NOMO-1 (cell line): ENCODE measurements at regions not wholly inside any gene's neighbourhood (a gene's known extent, or its start where the extent isn't known, plus 50 kb on each side); places are given as distances from the start of the nearest gene placed in this dataset.

Experiments used
- DNase-seq, 2 experiments: peaks; one replicate each; lab custom pipeline; 2025; ENCODE audit not compliant: unreplicated experiment in 2 of 2; lab: John Stamatoyannopoulos, UW

DNA sequence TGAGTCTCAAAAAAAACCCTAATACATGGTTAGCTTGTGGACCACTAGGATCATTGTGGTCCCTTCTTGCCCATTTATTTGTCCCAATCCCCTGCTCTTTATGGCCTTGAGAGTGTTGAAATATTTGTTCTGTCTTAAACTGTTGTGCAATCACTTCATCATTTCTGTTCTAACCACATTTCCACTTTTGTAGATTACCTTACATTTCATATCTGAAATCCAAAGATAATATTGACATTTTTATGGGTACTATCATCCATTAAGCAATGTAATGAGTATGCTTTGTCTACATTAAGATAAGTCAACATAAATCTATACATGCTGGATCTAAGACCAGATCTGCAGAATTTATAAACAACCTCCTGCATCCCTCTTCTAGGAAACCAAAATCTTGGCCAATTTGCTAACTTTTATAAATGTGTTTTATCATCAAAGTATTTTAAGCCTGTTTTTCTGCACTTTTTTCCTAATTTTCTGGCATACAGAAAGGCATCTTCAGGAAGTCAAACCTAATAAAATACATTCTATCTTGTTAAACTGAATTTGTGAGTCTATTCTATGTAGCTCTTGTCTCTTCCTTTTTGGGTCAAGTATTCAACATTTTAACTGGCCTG lies 359.4 kb upstream of the CELF2 start:
- peak; percentile 62 to 85 for DNase-seq

DNA sequence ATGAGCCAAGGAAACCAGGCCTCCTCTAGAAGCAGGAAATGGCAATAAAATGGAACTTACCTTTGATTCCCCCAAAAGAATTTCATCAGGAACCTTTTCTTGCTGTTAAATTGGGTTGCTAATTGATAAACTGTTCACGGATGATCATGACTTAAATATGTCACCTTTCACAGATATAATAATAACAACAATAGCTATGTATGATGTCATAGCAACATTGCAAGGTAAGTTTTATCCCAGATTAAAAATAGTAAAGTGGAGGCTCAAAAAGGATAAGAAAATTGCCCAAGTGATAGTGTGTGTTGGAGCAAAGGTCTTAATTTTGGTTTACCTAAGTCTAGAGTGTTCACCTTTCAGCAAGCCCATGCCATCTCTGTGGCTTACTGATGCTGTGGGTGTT lies 357.6 kb upstream of the CELF2 start:
- no peak for DNase-seq

DNA sequence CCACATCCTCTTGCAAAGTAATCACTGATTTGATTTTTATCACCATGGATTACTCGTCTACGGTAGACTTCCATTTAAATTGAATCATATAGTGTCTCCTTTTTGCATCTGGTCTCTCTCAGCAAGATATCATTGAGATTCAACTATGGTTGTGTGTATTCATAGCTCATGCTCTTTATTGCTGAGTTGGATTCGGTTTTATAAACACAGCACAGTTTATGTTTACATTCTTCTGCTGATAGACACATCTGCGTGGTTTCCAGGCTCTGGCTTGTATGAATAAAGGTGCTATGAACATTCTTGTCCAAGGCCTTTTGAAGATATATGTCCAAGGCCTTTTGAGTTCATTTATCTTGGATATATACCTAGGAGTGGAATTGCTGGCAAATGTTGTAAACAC lies 356.5 kb upstream of the CELF2 start:
- no peak for DNase-seq

DNA sequence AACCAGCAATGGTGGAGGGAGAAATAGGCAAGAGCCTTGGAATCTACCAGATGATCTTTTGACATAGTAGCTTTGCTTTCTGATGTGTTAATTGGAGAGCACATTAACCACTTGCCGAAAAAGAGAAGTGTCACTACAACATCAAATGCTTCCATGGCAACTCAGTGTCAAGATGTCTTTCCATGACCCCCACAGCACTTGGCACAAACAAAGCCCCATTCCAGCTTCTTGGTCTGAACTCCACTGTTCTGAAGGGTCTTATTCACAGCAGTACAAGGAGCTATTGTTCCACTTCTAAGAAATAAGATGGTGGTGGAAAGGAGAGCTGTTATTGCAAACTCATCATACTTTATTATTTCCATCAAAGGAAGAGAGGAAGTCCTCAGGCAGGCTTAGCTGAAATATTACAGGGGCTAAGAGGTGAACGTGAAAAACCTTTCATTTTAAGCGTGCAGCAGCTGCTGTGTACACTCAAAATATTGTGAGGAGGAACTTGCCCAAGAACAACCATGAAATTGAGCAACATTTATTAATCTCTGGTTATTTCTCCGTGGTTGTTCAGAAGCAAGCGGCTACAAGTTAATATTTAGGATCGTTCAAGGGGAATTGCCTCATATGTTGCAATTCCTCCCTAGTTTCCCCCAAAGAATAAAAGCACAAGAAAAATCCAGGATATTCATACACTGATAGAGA lies 354.8 kb upstream of the CELF2 start:
- DNase-seq = peak; percentile 61 to 93

DNA sequence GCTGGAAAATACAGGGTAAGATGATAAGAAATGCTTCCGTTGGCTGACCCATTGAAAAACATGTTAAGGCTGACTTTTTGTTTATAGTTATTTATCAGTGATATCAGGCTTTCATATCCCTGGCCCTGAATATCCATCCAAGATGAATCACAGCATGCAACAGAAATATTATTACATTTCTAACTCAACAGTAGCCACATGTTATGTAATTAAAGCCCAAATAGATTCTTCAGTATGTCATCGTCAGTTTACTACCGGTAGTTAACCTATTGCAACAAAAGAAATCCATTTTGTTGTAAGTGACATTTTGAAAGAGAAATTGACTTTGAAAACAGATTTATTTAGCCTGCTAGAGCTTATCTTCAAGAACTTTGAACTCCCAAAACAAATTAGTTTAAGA lies 354.1 kb upstream of the CELF2 start:
- DNase-seq = peak in 1 of 2 experiments; percentile 49

DNA sequence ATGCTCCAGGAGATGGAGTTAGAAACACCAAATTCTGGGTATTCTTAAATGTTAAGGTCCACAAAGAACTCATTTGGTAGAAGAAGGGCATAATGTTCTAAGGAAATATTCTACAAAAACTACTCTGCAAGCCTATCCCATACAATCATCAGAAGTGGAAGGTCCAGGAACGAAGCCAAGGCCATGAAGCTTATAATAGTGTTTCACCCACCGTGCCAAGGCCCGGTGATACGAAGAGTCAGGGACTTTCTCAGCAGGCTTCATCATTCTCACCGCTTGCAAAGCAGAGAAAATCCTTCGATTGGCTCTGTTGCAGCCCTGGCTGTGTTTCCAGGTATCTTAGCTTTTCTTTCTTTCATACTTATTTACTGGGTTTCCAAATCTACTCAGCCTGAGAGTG lies 351.9 kb upstream of the CELF2 start:
- no peak for DNase-seq

DNA sequence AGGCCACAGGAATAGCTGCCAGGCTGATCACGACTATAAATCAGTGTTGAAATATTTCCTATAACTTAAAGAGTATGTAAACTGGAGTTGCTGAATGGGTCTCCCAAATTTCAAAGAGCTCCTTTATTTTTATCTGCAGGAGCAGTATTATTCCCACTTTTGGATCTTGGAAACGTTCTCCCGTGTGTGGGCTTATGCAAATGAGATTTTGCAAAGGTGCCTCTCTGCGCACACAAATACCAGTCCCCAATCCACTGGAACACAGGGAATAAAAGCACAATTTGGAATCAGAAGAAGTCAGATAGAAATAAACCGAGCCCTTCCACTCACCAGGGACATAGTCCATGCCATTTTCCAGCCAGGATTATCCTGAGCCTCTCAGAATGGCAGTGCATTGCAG lies 350.2 kb upstream of the CELF2 start:
- DNase-seq = no peak

DNA sequence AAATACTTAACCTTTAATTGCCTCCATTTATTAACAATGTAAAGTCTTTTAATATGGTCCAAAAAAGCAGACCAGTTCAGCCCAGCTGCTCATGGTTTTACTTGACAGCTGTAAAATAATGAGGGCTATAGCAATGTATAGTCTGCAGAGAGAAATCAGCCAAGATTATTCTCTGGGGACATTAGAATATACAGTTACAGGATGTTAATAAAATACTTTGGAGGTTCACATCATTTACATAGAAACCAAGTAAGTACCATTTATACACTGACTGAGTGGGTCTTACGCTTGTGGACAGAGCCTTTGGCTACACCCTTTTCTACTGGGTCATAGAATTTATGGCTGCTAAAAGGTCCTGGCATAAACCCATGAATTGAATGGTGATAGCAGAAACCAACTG lies 340.7 kb upstream of the CELF2 start:
- no peak for DNase-seq

DNA sequence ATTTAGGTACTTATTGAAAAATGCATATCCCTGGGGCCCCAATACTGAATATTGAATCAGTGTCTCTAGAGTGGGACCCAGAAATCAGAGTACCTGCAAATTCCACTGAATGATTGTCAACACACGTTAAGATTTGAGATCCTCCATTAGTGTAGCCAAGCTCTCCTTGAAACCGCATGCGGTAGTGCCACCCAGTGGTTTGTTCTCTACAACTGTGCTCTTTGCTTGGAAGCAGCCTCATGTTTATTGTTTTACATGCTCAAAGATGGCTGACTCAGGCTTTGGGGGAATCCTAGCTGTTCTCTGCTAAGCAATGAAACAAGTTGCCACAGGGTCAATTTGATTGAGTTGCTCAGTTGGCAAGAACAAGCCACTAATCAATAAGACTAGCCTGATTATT lies 340.2 kb upstream of the CELF2 start:
- DNase-seq = peak; percentile 48 to 74

DNA sequence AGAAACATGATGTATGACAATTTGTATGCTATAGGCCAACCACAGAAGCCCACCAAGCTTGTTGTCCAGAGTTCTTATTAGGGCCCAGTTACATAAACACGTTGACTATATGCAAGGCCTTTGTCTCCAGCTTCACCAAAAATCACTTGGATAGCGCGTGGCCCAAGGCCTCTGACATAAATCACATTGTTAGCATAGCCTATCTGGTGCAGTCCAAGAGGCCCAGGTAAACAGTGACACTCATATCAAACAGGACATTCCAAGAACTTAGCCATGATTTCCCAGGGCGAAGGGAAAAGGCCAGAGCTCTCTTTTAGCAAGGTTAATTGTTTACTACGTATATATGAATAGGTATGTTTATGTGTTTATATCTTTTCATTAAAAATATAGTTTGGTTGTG lies 337.2 kb upstream of the CELF2 start:
- DNase-seq = no peak

DNA sequence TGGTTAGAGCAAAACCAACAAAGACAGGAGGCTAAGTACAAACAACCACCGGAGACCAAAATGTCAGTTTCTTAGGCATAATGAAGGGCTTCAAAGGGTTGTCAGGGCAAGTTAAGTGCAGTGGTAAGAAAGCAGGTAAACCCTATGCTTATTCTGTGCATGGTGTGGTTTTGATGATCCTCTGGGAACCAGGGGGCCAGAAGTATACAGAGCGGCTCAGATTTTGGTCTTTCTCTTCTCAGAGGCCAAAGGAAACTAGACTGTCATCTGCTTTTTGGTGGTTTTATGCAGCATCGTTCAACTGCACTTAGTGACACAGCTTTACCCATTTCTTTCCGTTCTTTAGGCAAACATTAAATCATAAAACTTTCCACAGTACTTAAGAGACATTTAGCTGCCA lies 332.7 kb upstream of the CELF2 start:
- DNase-seq = no peak

DNA sequence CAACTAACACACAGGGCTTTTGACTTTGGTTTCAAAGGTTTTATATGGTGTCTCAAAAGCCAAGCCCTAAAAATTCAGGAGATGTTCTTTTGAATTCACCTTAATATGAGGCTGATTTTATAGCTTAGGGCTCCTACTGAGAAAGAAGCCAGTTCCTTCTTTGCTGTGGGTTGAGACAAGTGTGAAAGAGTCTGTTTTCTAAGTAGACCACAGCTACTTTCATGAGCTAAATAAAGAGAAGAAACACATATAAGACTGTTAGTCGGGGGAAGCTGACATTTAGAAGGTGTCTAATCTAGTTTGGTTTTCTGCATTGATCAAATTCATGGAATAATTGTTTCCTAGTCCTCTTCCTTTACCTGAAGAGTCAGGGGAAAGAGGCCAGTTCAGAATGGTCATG lies 332.1 kb upstream of the CELF2 start:
- no peak for DNase-seq

DNA sequence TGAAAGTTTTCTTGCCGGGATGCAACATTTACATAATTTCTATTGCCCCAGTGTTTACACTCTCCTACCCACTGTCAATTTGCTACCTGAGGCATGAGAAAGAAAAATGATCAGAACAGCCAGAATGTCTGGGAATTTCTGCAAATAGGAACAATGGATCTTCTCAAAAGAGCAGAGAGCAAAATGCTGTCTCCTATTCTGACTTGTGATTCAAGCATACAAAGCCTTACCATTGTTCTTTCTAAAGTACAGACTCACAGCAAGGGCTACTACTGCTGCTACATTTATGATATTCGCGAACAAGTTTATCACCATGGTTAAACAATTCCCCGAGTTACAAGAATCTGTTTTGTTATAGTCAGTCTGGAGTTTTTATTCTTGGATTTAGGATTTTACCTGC lies 329.9 kb upstream of the CELF2 start:
- DNase-seq = no peak

DNA sequence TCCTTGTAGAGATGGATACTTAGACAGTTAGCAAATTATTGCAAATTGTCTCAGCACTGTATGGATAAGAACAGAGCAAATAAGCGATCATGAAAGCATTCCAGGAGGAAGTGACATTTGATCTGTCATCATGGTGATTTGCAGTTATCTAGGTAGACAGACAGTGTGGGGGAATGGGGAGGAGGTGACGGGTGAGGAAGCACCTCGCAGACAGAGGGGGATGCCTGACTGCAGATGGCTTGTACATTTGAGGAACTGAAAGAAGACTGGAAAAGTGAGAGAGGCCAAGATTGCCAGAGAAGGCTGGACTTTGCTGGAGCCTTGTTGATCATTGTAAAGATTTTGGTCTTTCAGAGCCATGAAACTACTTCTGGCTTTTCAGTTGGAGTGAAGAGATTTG lies 318.2 kb upstream of the CELF2 start:
- peak; percentile 84 to 92 for DNase-seq

DNA sequence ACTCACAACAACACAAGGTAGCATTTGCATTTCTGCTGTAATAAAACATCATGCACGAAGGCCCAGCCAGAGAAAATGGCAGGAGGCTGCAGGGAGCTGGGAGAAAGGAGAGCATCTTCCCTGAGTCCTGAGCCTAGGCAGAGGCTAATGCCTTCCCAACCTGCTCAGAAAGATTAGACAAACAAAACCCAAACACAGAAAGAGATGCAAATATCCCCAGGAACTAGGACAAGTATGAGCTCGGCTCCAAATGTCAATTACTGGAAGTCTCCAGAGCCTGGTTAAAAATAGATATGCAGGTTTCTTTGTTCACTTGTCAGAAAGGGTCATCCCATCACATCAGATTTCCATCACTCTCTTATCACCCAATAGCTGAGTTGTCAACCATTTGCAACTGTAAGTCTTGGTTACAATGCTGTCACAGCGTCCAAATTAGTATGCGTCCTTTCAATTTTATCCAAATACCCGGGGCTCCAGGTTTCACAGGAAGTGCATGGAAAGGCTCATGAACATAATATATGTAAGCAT lies 316.5 kb upstream of the CELF2 start:
- no peak for DNase-seq

DNA sequence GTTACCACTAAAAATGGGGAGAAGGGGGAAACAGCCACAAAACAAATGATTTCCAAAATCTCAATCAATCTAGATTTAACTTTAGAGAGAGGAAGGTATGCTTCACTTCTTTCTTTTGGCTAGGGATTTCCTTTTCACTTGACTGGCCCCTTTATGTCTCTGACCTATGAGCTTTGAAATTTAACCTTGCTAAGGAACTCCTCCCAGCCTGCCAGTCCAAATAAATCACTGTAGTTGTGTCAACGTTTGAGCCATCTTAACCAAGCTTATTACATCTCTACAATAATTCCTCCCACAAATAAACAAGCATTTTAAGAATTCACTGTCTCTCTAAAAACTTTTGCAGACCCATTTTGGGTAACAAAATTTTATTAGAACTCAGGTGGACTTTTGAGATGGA lies 315.5 kb upstream of the CELF2 start:
- no peak for DNase-seq

DNA sequence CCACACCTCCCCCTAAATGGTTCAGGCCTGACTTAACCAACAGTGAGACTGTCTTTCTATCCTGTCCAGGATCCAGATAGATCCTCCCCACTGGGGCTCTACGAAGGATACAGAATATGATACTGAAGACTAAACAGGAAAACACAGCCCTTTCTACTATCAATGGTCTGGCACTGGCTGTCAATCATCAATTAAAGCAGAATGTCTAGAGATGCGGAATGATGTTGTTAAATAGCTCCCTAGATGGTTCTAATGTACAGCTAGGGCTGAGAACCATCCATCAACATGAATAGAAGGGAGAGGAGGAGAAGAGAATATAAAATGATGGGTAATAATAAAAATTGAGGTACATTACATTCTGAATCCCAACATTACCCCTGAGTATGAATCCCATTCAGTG lies 314.3 kb upstream of the CELF2 start:
- DNase-seq = no peak

DNA sequence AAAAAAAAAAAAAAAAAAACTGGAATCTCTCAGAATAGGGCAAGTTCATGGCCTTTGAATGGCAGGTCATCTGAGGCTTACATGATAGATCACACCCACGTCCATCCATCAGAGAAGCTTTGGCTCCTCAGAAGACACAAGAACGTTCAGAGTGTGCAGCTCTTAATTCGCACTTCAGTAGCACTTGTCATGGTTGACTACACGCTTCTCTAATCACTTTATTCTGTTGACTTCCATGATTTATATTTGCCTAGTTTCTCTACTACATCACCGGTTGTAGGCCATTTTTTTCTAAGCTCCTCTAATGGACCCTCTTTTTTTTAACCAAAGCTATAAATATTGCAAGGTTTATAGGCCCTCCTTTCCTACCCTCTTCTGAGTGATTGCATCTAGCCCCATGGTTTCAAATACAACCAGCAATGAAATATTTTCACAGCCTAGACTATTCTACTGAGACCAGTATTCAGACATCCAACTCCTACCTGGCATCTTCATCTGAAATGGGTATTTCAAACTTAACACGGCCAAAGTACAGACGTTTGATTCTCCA lies 305.4 kb upstream of the CELF2 start:
- DNase-seq = no peak

DNA sequence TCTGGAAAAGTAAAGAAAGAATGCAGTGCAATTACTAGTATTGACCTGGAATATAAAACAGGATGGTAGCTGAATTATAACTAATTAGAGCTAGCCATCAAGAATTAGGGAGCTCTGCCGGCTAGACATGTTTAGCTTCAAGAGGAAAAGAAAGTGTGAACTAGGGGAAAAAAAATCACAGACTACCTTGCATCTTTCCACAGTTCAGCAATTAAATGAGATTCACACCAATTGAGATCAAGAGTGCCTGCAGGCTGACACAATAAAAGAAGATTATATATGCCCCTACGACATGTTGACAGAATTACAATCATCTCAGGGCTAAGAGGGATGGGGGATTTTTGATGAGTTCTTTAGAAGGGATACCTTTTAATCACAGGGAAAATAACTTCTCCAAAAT lies 303.3 kb upstream of the CELF2 start:
- no peak for DNase-seq

DNA sequence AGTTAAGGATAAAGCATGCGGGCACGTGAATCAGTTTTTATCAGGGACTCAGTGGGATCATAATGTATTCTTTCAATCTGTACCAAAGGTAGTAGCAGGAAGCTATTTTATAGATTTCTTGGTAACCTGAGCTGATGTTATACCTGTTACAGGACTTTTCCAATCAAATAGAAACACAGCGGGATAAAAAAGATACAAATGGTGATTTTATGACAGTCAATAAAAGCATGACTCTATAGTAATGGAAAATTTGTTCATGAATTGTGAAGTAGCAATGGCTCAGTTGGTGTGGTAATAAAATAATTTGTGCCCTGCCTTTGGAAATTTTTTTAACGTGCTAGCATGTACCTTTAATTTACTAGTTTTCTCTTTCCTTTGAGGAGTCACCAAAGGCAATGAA lies 300.7 kb upstream of the CELF2 start:
- DNase-seq = no peak

DNA sequence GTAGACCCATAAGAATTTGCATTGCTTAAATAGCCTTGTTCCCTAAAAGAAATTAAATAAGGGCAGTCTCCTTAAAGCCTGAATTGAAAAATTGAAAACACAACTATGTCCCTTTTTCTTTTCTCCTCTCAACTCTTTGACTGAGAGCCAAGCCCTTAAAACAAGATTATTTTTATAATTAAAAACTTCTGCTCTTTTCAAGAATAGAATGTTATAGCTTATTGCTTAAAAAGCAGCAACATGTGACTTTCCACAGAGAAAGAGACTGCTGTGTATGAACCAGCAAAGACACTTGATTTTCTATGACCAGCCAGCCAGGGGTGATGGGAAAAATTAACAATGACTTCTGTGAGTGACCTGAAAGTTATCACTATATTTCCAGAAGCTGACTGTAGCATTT lies 295.2 kb upstream of the CELF2 start:
- no peak for DNase-seq

DNA sequence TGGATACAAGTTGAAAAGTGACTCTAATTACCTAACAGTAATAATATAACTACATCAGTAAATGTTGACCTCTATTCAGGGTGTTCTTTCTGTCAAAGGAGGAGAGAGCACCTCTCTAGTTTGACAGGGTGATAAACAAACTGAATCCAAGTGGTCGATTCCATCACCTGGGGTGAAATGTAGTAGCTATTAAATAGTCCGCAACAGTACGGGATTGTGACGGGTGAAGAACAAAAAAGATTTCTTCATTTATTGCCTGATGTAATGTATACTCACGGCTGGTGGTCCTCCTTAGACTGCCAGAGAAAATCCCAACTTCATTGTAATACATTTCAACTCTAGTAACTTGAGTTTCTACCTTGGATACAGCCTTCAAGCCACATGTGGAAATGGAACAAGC lies 292.5 kb upstream of the CELF2 start:
- no peak for DNase-seq
